Stimulated activated CD8-positive, alpha-beta memory T cell treated with anti-CD3 and anti-CD28 coated beads, Interleukin-4, amount 100 ng/mL, for 4 hours (primary cell): ENCODE measurements at regions not wholly inside any gene's neighbourhood (a gene's known extent, or its start where the extent isn't known, plus 50 kb on each side); places are given as distances from the start of the nearest gene placed in this dataset.
A peak's percentile ranks its signal among the peaks of the same experiment; 100 is the strongest.

Experiments used
- DNase-seq, 2 donors: peaks; one replicate each; pipeline ENCODE4 v3.0.0-alpha.2; 2020; ENCODE audit warnings: low read depth in 2 of 2, low spot score in 1 of 2

- DNase-seq = no peak
Measured at GRCh38 chr10:69715899-69716606, 85.7 kb upstream of the COL13A1 start.

- DNase-seq = peak in 1 of 2 donors; percentile 18
Measured at GRCh38 chr10:69716711-69717560, 84.8 kb upstream of the COL13A1 start.

GRCh38 chr10:69718951-69719350, 82.8 kb upstream of the COL13A1 start:
- no peak for DNase-seq

GRCh38 chr10:69721690-69722310, 79.9 kb upstream of the COL13A1 start:
- no peak for DNase-seq

DNA sequence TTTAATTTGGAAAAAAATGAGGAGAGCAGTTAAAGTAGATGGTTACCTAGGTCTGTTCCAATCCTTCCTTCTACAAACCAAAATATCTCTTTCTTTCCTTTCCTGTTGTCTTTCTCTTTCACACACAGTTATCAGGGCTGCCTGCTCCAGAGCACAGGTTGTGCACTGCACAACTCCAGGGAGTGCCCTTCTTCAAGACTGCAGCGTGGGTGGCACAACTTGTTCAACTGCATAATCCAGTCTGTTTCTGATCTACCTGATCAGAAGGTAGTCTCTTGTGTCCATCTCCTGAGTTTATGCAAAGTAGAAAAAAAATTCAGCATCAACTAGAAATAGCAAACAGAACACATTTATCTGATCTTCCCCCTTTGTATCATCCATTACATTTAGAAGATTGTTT, 78.1 kb upstream of the COL13A1 start:
- DNase-seq = no peak

- DNase-seq = no peak
Measured at GRCh38 chr10:69726850-69727249, 74.9 kb upstream of the COL13A1 start.

- no peak for DNase-seq
Measured at GRCh38 chr10:69728335-69728870, 73.3 kb upstream of the COL13A1 start.

DNA sequence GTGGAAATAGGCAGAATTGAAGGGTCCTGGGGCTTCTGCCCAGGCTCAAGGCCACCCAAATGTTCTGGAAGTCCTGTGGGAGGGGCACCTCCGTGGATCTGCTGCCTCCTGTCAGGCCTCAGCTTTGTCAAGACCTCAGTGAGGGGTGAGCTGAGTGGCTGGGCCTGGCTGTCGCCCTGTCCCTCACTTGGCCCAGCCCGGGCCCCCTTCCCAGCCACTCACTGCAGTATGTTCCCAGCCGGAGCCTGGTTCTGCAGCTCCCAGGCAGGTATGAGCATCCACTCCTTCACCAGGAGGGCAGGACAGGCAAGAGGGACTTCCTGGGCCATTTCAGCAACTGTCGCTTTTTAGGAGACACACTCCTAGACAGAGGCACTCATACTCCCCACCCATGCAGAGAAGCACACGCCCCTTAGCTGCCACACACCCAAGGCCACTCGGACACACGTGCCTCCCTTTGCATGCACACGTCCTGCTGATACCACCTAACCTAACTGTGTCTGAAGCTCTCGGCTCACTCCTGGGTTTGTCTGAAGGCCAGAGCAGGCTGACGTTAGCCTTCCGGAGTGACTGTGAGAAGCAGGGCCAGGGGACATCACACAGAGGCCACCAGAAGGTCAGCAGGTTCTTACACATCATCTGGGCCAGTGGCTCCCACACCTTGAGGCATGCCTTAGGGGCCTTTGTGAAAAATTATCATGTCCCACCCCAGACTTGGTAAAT, 72.2 kb upstream of the COL13A1 start:
- DNase-seq = no peak

DNA sequence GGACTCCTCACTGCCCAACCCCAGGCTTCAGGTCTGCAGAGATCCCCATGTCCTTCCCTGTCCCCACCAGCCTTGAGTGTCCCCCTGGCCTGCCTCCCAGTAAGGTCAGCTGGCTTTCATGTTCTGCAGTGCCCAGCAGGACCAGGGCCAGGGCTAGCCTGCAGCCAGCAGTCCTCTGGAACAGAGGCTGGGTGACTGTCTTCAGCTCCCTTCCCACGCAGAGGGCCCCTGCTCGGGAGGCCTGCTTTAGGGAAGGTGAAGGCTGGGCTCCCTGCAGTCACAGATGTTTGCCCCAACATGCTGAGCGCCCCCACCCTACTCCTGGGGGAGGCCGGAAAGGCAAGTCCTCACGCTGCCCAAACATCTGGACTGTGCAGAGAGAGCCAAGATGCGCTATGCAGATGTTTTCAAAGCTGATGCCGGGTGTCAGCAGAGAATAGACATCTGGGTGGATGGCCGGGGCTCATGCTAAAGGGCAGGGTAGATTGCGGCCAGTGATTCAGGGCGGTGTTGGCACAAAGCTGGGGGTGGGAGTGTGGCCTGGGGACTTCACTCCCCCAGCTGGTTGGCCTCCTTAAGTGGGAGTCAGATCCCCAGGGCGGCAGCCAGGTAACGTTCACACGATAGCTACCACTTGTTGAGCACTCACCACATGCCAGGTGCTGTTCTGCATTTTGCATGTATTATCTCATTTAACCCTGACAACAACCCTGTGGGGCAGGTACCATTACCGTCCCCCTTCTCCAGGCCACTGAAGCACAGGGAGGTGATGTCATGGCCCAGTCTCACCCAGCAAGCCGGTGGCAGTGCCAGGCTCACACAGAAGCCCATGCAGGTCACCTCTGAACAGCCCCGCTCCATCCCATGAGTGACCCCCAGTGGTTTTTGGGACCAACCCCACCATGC, 71.2 kb upstream of the COL13A1 start:
- DNase-seq = no peak

GRCh38 chr10:69731184-69731583, 70.5 kb upstream of the COL13A1 start:
- DNase-seq = no peak

DNA sequence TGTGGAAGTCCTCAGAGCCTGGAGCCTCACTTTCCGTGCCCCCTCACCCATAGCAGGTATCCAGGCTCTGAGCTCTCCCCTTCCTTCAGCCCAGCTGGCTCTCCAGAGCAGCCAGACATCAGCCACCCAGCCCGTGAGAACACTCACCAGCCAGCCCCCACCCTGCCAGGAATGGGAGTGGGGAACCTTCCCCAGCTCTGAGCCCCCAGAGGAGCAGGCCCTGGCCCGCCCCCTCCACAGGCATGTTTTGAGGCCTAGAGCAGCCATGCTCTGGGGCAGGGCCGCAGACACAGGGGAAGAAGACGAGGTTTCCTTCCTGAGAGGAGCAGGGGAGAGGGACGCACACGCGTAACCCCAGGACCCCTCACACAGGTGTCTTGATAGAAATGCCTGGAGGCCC, 70.0 kb upstream of the COL13A1 start:
- no peak for DNase-seq

- no peak for DNase-seq
Measured at GRCh38 chr10:69732147-69732825, 69.4 kb upstream of the COL13A1 start.

DNA sequence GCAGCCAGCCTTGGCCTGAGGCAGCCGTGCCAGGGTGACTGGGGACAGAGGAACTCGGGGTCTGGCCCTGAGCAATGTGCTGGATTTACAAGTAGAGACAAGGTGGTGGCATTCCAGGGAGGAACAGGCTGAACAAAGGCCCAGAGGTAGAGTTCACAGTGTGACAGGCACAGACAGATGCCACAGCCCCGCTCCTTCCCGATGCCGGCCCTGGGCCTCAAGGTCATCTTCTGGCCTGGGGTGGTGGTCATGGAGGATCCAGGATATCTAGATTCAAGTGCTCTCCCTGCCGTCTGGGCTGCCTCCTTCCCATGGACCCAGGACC, 68.9 kb upstream of the COL13A1 start:
- no peak for DNase-seq

DNA sequence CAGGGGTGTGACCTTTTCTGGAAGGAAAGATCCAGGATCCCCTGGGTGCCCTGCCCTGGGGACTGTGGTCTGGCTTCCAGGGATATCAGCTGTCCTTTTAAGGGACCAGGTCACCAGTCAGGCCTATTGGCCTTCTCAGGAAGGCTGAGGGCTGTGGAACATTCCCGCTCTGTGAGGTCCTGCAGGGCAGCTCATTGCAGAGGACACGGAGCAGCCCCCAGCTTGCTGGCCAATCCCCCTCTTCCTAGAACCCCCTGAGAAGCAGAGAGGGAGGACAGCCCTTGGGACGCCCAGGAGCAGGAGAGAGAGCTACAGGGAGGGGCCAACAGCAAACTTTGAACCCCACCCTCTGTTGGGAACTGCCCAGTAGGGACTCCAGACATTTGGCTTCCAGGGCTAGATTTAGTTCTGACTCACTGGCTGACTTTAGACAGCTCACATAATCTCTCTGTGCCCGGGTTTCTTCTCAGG, 67.9 kb upstream of the COL13A1 start:
- no peak for DNase-seq

GRCh38 chr10:69734416-69734796, 67.3 kb upstream of the COL13A1 start:
- no peak for DNase-seq

DNA sequence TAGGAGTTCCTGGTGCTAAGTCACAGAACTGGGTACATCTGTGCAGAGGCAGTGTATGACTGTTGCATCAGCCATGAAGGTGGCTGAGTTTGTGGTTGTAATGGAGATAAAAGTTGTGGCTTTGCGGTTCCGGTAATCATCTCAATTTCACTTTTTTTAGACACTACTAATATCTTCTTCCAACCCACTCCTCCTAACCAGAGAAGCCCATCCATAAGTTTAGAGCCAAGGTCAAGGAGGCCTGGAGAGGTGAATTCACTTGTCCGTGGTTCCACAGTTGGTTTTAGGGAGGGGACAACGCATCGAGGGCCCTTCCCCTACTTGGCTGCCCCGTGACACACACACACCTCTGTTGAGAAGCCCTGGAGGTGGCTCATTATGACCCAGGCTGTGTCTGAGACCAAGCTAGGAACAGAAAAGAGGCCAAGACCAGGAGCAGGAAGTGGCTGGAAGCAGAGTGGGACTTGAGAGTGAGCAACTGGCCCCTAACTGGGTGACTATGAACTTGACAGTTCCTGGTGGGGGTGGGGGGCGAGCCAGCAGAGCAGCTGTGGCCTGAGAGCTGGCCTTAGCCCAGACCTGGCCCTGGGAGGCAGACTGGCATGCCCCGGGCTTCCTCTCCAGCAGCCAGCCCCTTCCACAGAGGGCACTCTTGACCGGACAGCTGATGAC, 66.8 kb upstream of the COL13A1 start:
- no peak for DNase-seq

- DNase-seq = no peak
Measured at GRCh38 chr10:69736886-69737641, 64.6 kb upstream of the COL13A1 start.

DNA sequence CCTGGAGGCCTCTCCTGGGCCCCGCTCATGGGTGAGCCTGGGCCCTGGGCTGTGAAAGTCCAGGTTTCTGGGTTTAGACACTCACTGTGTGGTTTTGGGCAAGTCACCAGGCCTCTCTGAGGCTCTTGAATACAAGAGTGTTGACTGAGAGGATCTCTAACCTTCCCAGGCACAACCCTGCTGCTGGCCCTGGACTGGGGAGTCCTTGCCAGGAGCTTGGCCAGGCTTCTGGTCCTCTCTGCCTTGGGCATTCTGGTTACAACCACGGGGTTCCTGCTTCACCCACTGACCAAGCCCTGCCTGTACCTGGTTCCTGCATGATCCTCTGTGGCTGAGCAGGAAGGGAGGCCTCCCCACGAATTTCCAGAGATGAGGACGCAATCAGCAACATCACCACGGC, 63.6 kb upstream of the COL13A1 start:
- no peak for DNase-seq
